ENCODE measurements at regions not wholly inside any gene's neighbourhood (a gene's known extent, or its start where the extent isn't known, plus 50 kb on each side); places are given as distances from the start of the nearest gene placed in this dataset.
"Not testable (repeated sequence)": the region's sequence is repeated elsewhere in the genome, so short reads cannot be mapped to it uniquely, and the experiment has no call there.

GRCh38 chr16:87045466-87046216, 271.6 kb downstream of the C16orf95 start:
- no peak overlapping the region for H3K4me3 ChIP-seq (ENCODE audit: low read depth in 1 of 5, low read length in 5 of 5)
- no peak overlapping the region for H3K27ac ChIP-seq (ENCODE audit: low read depth, low read length)
- H3K36me3 ChIP-seq (ENCODE audit: control insufficient read depth in 5 of 5, insufficient read depth in 5 of 5, low read length in 5 of 5) = no peaks in the 10 kb centered on the region
- H3K9me3 ChIP-seq (ENCODE audit: control insufficient read depth in 5 of 5, low read length in 5 of 5) = no peaks in the 10 kb centered on the region
- H3K27me3 ChIP-seq (ENCODE audit: control insufficient read depth in 5 of 5, insufficient read depth in 4 of 5, low read length in 5 of 5) = peaks cover 8 to 44% (median 24%) of the 10 kb centered on the region in 5 donors
- peaks cover 0 to 30% (median 4%) of the 10 kb centered on the region in 5 donors for H3K4me1 ChIP-seq (ENCODE audit: control insufficient read depth in 5 of 5, insufficient read depth in 5 of 5, low read length in 5 of 5)
- no peak overlapping the region for H3K9ac ChIP-seq (ENCODE audit: low read length in 5 of 5)

- Histone ChIP-seq H3K27me3 (ENCODE audit: control insufficient read depth in 5 of 5, insufficient read depth in 4 of 5, low read length in 5 of 5) (peaks cover 8 to 49% (median 23%) of the 10 kb centered on the region in 5 donors), H3K27ac (ENCODE audit: low read depth, low read length) (no peak overlapping the region), H3K9me3 (ENCODE audit: control insufficient read depth in 5 of 5, low read length in 5 of 5) (no peaks in the 10 kb centered on the region), H3K4me1 (ENCODE audit: control insufficient read depth in 5 of 5, insufficient read depth in 5 of 5, low read length in 5 of 5) (peaks cover 0 to 27% (median 4%) of the 10 kb centered on the region in 5 donors), H3K9ac (ENCODE audit: low read length in 5 of 5) (no peak overlapping the region), H3K36me3 (ENCODE audit: control insufficient read depth in 5 of 5, insufficient read depth in 5 of 5, low read length in 5 of 5) (no peaks in the 10 kb centered on the region), H3K4me3 (ENCODE audit: low read depth in 1 of 5, low read length in 5 of 5) (no peak overlapping the region)
These were observed 271.0 kb downstream of the C16orf95 start for GRCh38 chr16:87046235-87046634.

- no peaks in the 10 kb centered on the region for H3K9me3 ChIP-seq (ENCODE audit: control insufficient read depth in 5 of 5, low read length in 5 of 5)
- no peak overlapping the region for H3K4me3 ChIP-seq (ENCODE audit: low read depth in 1 of 5, low read length in 5 of 5)
- no peaks in the 10 kb centered on the region for H3K36me3 ChIP-seq (ENCODE audit: control insufficient read depth in 5 of 5, insufficient read depth in 5 of 5, low read length in 5 of 5)
- no peak overlapping the region for H3K27ac ChIP-seq (ENCODE audit: low read depth, low read length)
- H3K4me1 ChIP-seq (ENCODE audit: control insufficient read depth in 5 of 5, insufficient read depth in 5 of 5, low read length in 5 of 5) = peaks cover 0 to 17% (median 3%) of the 10 kb centered on the region in 5 donors
- peaks cover 10 to 44% (median 30%) of the 10 kb centered on the region in 5 donors for H3K27me3 ChIP-seq (ENCODE audit: control insufficient read depth in 5 of 5, insufficient read depth in 4 of 5, low read length in 5 of 5)
- H3K9ac ChIP-seq (ENCODE audit: low read length in 5 of 5) = no peak overlapping the region
These were observed 269.8 kb downstream of the C16orf95 start for GRCh38 chr16:87047221-87048037.

GRCh38 chr16:87048038-87048729, 269.0 kb downstream of the C16orf95 start:
- Histone ChIP-seq H3K4me1 (ENCODE audit: control insufficient read depth in 5 of 5, insufficient read depth in 5 of 5, low read length in 5 of 5) (peaks cover 0 to 11% (median 2%) of the 10 kb centered on the region in 5 donors), H3K4me3 (ENCODE audit: low read depth in 1 of 5, low read length in 5 of 5) (no peak overlapping the region), H3K27me3 (ENCODE audit: control insufficient read depth in 5 of 5, insufficient read depth in 4 of 5, low read length in 5 of 5) (peaks cover 5 to 42% (median 32%) of the 10 kb centered on the region in 5 donors), H3K9ac (ENCODE audit: low read length in 5 of 5) (no peak overlapping the region), H3K36me3 (ENCODE audit: control insufficient read depth in 5 of 5, insufficient read depth in 5 of 5, low read length in 5 of 5) (no peaks in the 10 kb centered on the region), H3K9me3 (ENCODE audit: control insufficient read depth in 5 of 5, low read length in 5 of 5) (no peaks in the 10 kb centered on the region), H3K27ac (ENCODE audit: low read depth, low read length) (no peak overlapping the region)

- Histone ChIP-seq H3K9me3 (ENCODE audit: control insufficient read depth in 5 of 5, low read length in 5 of 5) (peaks cover 0 to under 1% (median 0%) of the 10 kb centered on the region in 5 donors), H3K36me3 (ENCODE audit: control insufficient read depth in 5 of 5, insufficient read depth in 5 of 5, low read length in 5 of 5) (no peaks in the 10 kb centered on the region), H3K27me3 (ENCODE audit: control insufficient read depth in 5 of 5, insufficient read depth in 4 of 5, low read length in 5 of 5) (peaks cover 7 to 43% (median 33%) of the 10 kb centered on the region in 5 donors), H3K27ac (ENCODE audit: low read depth, low read length) (no peak overlapping the region), H3K4me1 (ENCODE audit: control insufficient read depth in 5 of 5, insufficient read depth in 5 of 5, low read length in 5 of 5) (peaks cover 0 to 10% (median 3%) of the 10 kb centered on the region in 5 donors), H3K9ac (ENCODE audit: low read length in 5 of 5) (no peak overlapping the region), H3K4me3 (ENCODE audit: low read depth in 1 of 5, low read length in 5 of 5) (no peak overlapping the region)
These were observed 268.5 kb downstream of the C16orf95 start for GRCh38 chr16:87048730-87049115.

GRCh38 chr16:87049216-87049615, 268.0 kb downstream of the C16orf95 start:
- H3K27me3 ChIP-seq (ENCODE audit: control insufficient read depth in 5 of 5, insufficient read depth in 4 of 5, low read length in 5 of 5) = peaks cover 9 to 42% (median 34%) of the 10 kb centered on the region in 5 donors
- H3K9ac ChIP-seq (ENCODE audit: low read length in 5 of 5); H3K36me3 ChIP-seq (ENCODE audit: control insufficient read depth in 5 of 5, insufficient read depth in 5 of 5, low read length in 5 of 5): not testable (repeated sequence)

GRCh38 chr16:87050142-87050541, 267.1 kb downstream of the C16orf95 start:
- no peaks in the 10 kb centered on the region for H3K36me3 ChIP-seq (ENCODE audit: control insufficient read depth in 5 of 5, insufficient read depth in 5 of 5, low read length in 5 of 5)
- peaks cover 0 to 7% (median 2%) of the 10 kb centered on the region in 5 donors for H3K4me1 ChIP-seq (ENCODE audit: control insufficient read depth in 5 of 5, insufficient read depth in 5 of 5, low read length in 5 of 5)
- no peak overlapping the region for H3K27ac ChIP-seq (ENCODE audit: low read depth, low read length)
- no peak overlapping the region for H3K9ac ChIP-seq (ENCODE audit: low read length in 5 of 5)
- H3K27me3 ChIP-seq (ENCODE audit: control insufficient read depth in 5 of 5, insufficient read depth in 4 of 5, low read length in 5 of 5) = peaks cover 9 to 42% (median 37%) of the 10 kb centered on the region in 5 donors
- H3K4me3 ChIP-seq (ENCODE audit: low read depth in 1 of 5, low read length in 5 of 5) = no peak overlapping the region
- H3K9me3 ChIP-seq (ENCODE audit: control insufficient read depth in 5 of 5, low read length in 5 of 5) = peaks cover 0 to 8% (median 7%) of the 10 kb centered on the region in 5 donors

More at GRCh38 chr16:87049216-87049615, 268.0 kb downstream of the C16orf95 start:
- not testable (repeated sequence) for H3K4me3 ChIP-seq (ENCODE audit: low read depth in 1 of 5, low read length in 5 of 5); H3K27ac ChIP-seq (ENCODE audit: low read depth, low read length); H3K9me3 ChIP-seq (ENCODE audit: control insufficient read depth in 5 of 5, low read length in 5 of 5); H3K4me1 ChIP-seq (ENCODE audit: control insufficient read depth in 5 of 5, insufficient read depth in 5 of 5, low read length in 5 of 5)

GRCh38 chr16:87051526-87052320, 265.5 kb downstream of the C16orf95 start:
- Histone ChIP-seq H3K36me3 (ENCODE audit: control insufficient read depth in 5 of 5, insufficient read depth in 5 of 5, low read length in 5 of 5) (no peaks in the 10 kb centered on the region), H3K9ac (ENCODE audit: low read length in 5 of 5) (no peak overlapping the region), H3K9me3 (ENCODE audit: control insufficient read depth in 5 of 5, low read length in 5 of 5) (peaks cover 0 to 8% (median 7%) of the 10 kb centered on the region in 5 donors), H3K4me1 (ENCODE audit: control insufficient read depth in 5 of 5, insufficient read depth in 5 of 5, low read length in 5 of 5) (peaks cover 0 to 7% (median 0%) of the 10 kb centered on the region in 5 donors), H3K27me3 (ENCODE audit: control insufficient read depth in 5 of 5, insufficient read depth in 4 of 5, low read length in 5 of 5) (peaks cover 6 to 43% (median 28%) of the 10 kb centered on the region in 5 donors), H3K4me3 (ENCODE audit: low read depth in 1 of 5, low read length in 5 of 5) (no peak overlapping the region), H3K27ac (ENCODE audit: low read depth, low read length) (no peak overlapping the region)

GRCh38 chr16:87052506-87052905, 264.7 kb downstream of the C16orf95 start:
- Histone ChIP-seq H3K4me3 (ENCODE audit: low read depth in 1 of 5, low read length in 5 of 5) (no peak overlapping the region), H3K9ac (ENCODE audit: low read length in 5 of 5) (no peak overlapping the region), H3K36me3 (ENCODE audit: control insufficient read depth in 5 of 5, insufficient read depth in 5 of 5, low read length in 5 of 5) (no peaks in the 10 kb centered on the region), H3K27ac (ENCODE audit: low read depth, low read length) (no peak overlapping the region), H3K9me3 (ENCODE audit: control insufficient read depth in 5 of 5, low read length in 5 of 5) (peaks cover 0 to 8% (median 7%) of the 10 kb centered on the region in 5 donors), H3K4me1 (ENCODE audit: control insufficient read depth in 5 of 5, insufficient read depth in 5 of 5, low read length in 5 of 5) (peaks cover 0 to 7% (median 0%) of the 10 kb centered on the region in 5 donors), H3K27me3 (ENCODE audit: control insufficient read depth in 5 of 5, insufficient read depth in 4 of 5, low read length in 5 of 5) (peaks cover 11 to 37% (median 26%) of the 10 kb centered on the region in 5 donors)
